ENCODE measurements at regions not wholly inside any gene's neighbourhood (a gene's known extent, or its start where the extent isn't known, plus 50 kb on each side); places are given as distances from the start of the nearest gene placed in this dataset.
A peak's percentile ranks its signal among the peaks of the same experiment; 100 is the strongest.

- TF ChIP-seq CREB1 (IDR thresholded peaks at IDR 0.05; ENCODE audit: low read depth) = no peak
- no peak for TF ChIP-seq USF1 (IDR thresholded peaks at IDR 0.05)
- no peak for TF ChIP-seq REST (IDR thresholded peaks at IDR 0.05; ENCODE audit: low read depth)
- TF ChIP-seq CEBPB (IDR thresholded peaks at IDR 0.05) = no peak
- no peak for TF ChIP-seq RAD21 (IDR thresholded peaks at IDR 0.05; ENCODE audit: low read depth)
- TF ChIP-seq TEAD4 (IDR thresholded peaks at IDR 0.05) = no peak
- no peak for TF ChIP-seq EP300 (IDR thresholded peaks at IDR 0.05; ENCODE audit: borderline replicate concordance)
- no peak for TF ChIP-seq TAF1 (IDR thresholded peaks at IDR 0.05; ENCODE audit: low read depth)
- no peak for TF ChIP-seq EGR1 (IDR thresholded peaks at IDR 0.05)
- no peak for TF ChIP-seq MAX (IDR thresholded peaks at IDR 0.05)
- TF ChIP-seq YY1 (IDR thresholded peaks at IDR 0.05; ENCODE audit: low read depth) = no peak
Observed at GRCh38 chr11:11786234-11786633, 55.5 kb upstream of the USP47 start.

- TF ChIP-seq MAX (IDR thresholded peaks at IDR 0.05) = 0 out of 2 replicates have a peak, but pooled peaks have one; percentile 14
- no peak for TF ChIP-seq YY1 (IDR thresholded peaks at IDR 0.05; ENCODE audit: low read depth)
Observed at GRCh38 chr11:11782532-11783110, 59.2 kb upstream of the USP47 start.

GRCh38 chr11:11780858-11781257 is 60.9 kb upstream of the USP47 start:
- TF ChIP-seq USF1 (IDR thresholded peaks at IDR 0.05) (no peak), EGR1 (IDR thresholded peaks at IDR 0.05) (no peak), ZBTB7A (IDR thresholded peaks at IDR 0.05; ENCODE audit: low read depth) (no peak), NFIC (IDR thresholded peaks at IDR 0.05) (no peak), TCF12 (IDR thresholded peaks at IDR 0.05; ENCODE audit: low read depth) (no peak), FOXM1 (IDR thresholded peaks at IDR 0.05; ENCODE audit: borderline replicate concordance, low read depth) (no peak), RAD21 (IDR thresholded peaks at IDR 0.05; ENCODE audit: low read depth) (no peak), CEBPB (IDR thresholded peaks at IDR 0.05) (no peak), CREB1 (IDR thresholded peaks at IDR 0.05; ENCODE audit: low read depth) (no peak), YY1 (IDR thresholded peaks at IDR 0.05; ENCODE audit: low read depth) (no peak), TAF1 (IDR thresholded peaks at IDR 0.05; ENCODE audit: low read depth) (no peak), EP300 (IDR thresholded peaks at IDR 0.05; ENCODE audit: borderline replicate concordance) (no peak), TEAD4 (IDR thresholded peaks at IDR 0.05) (no peak), REST (IDR thresholded peaks at IDR 0.05; ENCODE audit: low read depth) (no peak), MAX (IDR thresholded peaks at IDR 0.05) (no peak)

- TF ChIP-seq EP300 (IDR thresholded peaks at IDR 0.05; ENCODE audit: borderline replicate concordance) (no peak), CEBPB (IDR thresholded peaks at IDR 0.05) (peak; percentile 66; the same call in 1 of the 2 replicates), TEAD4 (IDR thresholded peaks at IDR 0.05) (no peak)
Observed at GRCh38 chr11:11779975-11780374, 61.8 kb upstream of the USP47 start.

- TF ChIP-seq MAX (IDR thresholded peaks at IDR 0.05) = no peak
- TF ChIP-seq FOXM1 (IDR thresholded peaks at IDR 0.05; ENCODE audit: borderline replicate concordance, low read depth) = no peak
- TF ChIP-seq REST (IDR thresholded peaks at IDR 0.05; ENCODE audit: low read depth) = no peak
- no peak for TF ChIP-seq NFIC (IDR thresholded peaks at IDR 0.05)
- no peak for TF ChIP-seq TAF1 (IDR thresholded peaks at IDR 0.05; ENCODE audit: low read depth)
- TF ChIP-seq EGR1 (IDR thresholded peaks at IDR 0.05) = no peak
- TF ChIP-seq ZBTB7A (IDR thresholded peaks at IDR 0.05; ENCODE audit: low read depth) = no peak
- TF ChIP-seq TEAD4 (IDR thresholded peaks at IDR 0.05) = no peak
- TF ChIP-seq RAD21 (IDR thresholded peaks at IDR 0.05; ENCODE audit: low read depth) = no peak
- TF ChIP-seq TCF12 (IDR thresholded peaks at IDR 0.05; ENCODE audit: low read depth) = no peak
- no peak for TF ChIP-seq CREB1 (IDR thresholded peaks at IDR 0.05; ENCODE audit: low read depth)
- TF ChIP-seq EP300 (IDR thresholded peaks at IDR 0.05; ENCODE audit: borderline replicate concordance) = no peak
- no peak for TF ChIP-seq YY1 (IDR thresholded peaks at IDR 0.05; ENCODE audit: low read depth)
- no peak for TF ChIP-seq CEBPB (IDR thresholded peaks at IDR 0.05)
- no peak for TF ChIP-seq USF1 (IDR thresholded peaks at IDR 0.05)
Observed at GRCh38 chr11:11777897-11778296, 63.9 kb upstream of the USP47 start.

Data from Ishikawa (cell line).